HAP-1 (cell line): ENCODE measurements at regions not wholly inside any gene's neighbourhood (a gene's known extent, or its start where the extent isn't known, plus 50 kb on each side); places are given as distances from the start of the nearest gene placed in this dataset.
"Not testable (repeated sequence)": the region's sequence is repeated elsewhere in the genome, so short reads cannot be mapped to it uniquely, and the experiment has no call there.

Experiments used
- DNase-seq, 2 experiments: peaks; one replicate each; pipeline ENCODE4 v3.0.0-alpha.2; 2016 to 2020; ENCODE audit warnings: low spot score in 2 of 2
- H3K27me3 ChIP-seq: fragments of 250-450 bp; sonication (Bioruptor Pico); 2 replicates; pipeline ENCODE4 v1.5.1; 2020; ENCODE audit warnings: low read depth, mild to moderate bottlenecking, moderate library complexity
- H3K36me3 ChIP-seq: fragments of 250-450 bp; sonication (Bioruptor Pico); replicated peaks from 2 replicates; pipeline ENCODE4 v1.5.1; 2020; ENCODE audit warnings: mild to moderate bottlenecking
- H3K4me1 ChIP-seq: fragments of 250-450 bp; sonication (Bioruptor Pico); 2 replicates; pipeline ENCODE4 v1.5.1; 2020; ENCODE audit warnings: mild to moderate bottlenecking
- H3K4me3 ChIP-seq: fragments of 250-450 bp; sonication (Bioruptor Pico); 2 replicates; pipeline ENCODE4 v1.5.1; 2020; ENCODE audit warnings: mild to moderate bottlenecking, moderate library complexity
- H3K9me3 ChIP-seq: fragments of 250-450 bp; sonication (Bioruptor Pico); 2 replicates; pipeline ENCODE4 v1.5.1; 2020; ENCODE audit warnings: mild to moderate bottlenecking, moderate library complexity
- in situ Hi-C: fragments of 300-500 bp; cut with MboI; formaldehyde crosslinking; loops from 3 replicates; pipeline ENCODE4 v1.14.3; 2020; ENCODE audit warnings: low sequenced_read_pairs, inconsistent platforms, mixed read lengths

DNA sequence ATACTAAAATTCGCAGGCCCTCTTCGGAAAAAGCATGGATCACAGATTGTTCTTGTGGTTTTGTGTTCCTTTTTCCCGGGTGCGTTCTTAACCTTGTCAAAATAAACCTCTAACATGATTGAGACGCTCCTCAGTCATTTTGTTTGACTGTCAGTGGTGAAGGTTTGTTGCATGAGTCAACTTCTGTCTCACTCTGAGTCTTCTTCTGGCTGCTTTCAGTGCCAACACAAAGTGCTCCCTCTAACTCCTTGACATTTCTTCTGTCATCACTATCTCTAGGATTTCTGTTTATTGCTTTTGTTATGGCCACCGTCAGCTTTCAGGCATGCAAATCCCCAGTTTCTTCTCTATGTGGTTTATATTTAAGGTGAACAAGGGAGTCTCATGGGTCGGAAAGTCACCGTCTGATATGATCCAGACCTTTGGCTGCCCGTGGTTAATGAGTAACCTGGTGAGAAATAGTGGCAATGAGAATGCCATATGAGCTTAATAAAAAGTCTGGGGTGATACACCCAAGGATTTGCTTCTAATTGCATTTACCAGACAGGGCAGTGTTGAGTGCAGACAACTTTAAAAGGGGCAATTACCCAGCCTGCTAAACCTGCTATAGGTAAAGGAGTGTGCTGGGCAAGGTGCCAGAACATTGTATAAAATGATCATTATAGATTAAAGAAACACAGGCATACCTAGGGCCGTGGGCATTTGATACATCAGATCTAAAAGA, 248.9 kb upstream of the FAM240B start:
- H3K4me3 ChIP-seq, in situ Hi-C loops, H3K36me3 ChIP-seq, DNase-seq, H3K9me3 ChIP-seq, H3K27me3 ChIP-seq, H3K4me1 ChIP-seq: not testable (repeated sequence)

DNA sequence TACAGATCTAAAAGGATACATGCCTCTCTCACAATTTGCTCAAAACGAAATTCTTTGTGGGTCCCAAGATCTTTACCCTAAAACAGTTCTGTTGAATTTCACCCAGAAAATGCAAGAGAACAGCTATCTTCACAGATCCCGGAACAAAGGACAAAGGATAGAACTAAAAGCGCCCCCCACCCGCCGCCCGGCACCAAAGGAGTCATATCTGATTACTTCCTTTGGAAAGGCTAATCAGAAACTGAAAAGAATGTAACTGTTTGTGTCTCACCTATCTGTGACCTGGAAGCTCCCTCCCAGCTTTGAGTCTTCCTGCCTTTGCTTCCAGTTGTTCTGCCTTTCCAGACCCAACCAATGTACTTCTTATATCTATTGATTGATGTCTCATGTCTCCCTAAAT, 247.9 kb upstream of the FAM240B start:
- H3K27me3 ChIP-seq, H3K9me3 ChIP-seq, H3K4me1 ChIP-seq, H3K4me3 ChIP-seq, DNase-seq, in situ Hi-C loops, H3K36me3 ChIP-seq: not testable (repeated sequence)

DNA sequence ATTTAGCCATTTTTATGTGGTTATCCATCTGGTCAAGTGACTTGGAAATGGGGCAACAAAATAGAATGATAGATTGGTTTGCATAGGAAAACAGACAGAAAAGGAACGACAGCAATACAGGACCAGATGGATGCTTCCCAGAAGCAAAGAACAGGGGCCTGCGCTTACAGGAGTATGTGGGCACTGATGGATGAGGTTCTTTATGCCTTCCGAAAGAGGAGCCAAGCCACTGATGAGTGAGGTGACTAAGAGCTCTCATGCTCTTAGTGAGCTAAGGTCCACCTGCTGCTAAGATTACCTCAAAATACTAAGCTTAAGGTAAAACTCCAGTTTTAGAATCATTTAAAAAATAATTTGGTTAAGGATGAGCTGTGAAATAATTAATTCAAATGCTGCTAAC, 247.4 kb upstream of the FAM240B start:
- H3K36me3 ChIP-seq, DNase-seq, H3K4me1 ChIP-seq, H3K4me3 ChIP-seq, H3K9me3 ChIP-seq, H3K27me3 ChIP-seq, in situ Hi-C loops: not testable (repeated sequence)

DNA sequence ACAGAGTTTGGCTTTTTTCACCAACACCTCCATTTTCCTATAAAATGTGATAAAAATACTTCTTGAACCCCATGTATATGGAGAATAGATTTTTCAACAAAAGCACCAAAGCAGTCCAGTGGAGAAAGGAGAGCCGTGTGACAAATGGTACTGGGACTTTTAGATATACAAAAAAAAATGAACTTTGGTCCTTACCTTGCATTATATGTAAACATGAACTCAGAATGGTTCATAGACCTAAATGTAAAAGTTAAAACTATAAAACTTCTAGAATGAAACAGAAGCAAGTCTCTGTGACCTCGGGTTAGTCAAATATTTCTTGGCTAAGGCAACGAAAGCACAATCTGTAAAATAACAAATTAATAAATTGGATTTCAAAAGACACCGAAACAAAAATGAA, 239.9 kb upstream of the FAM240B start:
- H3K9me3 ChIP-seq, H3K36me3 ChIP-seq, H3K4me3 ChIP-seq, H3K4me1 ChIP-seq, DNase-seq, H3K27me3 ChIP-seq, in situ Hi-C loops: not testable (repeated sequence)

DNA sequence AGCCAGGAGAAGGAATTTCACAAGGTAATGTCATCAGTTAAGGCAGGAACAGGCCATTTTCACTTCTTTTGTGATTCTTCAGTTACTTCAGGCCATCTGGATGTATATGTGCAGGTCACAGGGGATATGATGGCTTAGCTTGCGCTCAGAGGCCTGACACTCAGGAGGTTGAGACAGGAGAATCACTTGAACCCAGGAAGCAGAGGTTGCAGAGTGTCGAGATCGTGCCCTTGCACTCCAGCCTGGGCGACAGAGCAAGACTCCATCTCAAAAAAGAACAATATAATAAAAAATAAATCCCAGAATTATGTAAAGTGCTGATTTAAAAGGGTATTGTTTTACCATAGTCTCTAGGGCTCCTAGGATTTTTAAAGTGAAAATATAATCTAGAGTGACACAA, 235.9 kb upstream of the FAM240B start:
- H3K4me3 ChIP-seq, H3K9me3 ChIP-seq, H3K36me3 ChIP-seq, DNase-seq, H3K27me3 ChIP-seq, in situ Hi-C loops, H3K4me1 ChIP-seq: not testable (repeated sequence)

DNA sequence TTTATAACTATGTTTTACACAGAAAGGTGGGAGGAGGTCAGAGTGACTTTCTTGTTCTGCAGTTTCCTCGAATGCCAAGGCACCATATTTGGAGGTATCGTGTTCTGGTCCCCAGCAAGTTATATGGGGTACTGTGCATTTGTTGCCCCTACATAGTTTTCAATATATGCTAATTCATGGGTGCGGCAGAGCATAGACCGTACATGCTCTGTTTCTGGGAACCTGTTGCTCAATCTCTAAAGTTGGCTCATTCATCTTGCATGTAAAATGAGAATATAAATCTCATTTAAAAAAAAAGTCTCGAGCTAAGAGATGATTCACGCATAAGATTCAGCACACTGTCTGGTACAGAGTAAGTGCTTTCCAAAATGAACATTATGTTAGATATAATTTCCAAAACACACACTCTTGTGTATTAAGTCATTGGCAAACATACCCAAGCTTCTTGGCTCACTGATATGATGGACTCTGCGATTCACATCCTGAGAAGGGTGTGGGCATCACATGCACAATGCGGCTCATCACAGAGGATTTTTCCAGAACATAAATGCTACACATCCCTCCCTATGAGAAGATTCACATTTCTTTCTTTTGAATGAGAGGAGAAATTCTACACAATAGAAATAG, 232.9 kb upstream of the FAM240B start:
- H3K36me3 ChIP-seq, H3K4me1 ChIP-seq, DNase-seq, H3K27me3 ChIP-seq, H3K9me3 ChIP-seq, in situ Hi-C loops, H3K4me3 ChIP-seq: not testable (repeated sequence)

DNA sequence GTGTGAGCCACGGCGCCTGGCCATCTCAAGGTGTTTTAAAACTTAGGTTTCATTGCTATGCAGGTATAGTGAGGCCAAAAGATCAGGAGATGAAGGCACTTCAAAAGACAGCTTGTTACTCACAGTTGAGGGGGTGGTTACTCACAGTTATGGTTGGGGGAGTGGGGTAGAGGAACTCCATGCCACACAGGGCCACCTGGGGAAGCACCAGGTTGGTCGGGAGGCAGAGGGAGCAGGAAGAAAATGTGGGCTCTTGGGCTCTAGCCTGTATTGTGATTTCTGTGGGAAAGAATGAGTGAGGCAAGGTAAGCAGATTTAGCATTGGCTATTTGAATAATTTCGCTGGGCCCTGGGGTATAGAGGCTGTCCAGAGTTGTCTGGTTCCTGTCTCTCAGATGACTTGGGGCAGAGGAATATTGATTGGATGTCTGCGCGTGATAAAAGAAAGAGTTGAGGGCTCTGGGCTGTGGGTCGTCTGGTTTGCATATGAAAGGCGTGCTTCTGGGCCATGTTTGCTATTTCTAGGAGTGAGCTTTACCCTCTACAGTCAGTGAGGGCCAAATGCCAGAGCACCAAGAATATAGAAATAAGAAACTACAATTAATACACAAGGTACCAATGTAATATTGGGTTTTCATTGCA, 226.1 kb upstream of the FAM240B start:
- H3K4me3 ChIP-seq, H3K27me3 ChIP-seq, in situ Hi-C loops, H3K4me1 ChIP-seq, DNase-seq, H3K36me3 ChIP-seq, H3K9me3 ChIP-seq: not testable (repeated sequence)

DNA sequence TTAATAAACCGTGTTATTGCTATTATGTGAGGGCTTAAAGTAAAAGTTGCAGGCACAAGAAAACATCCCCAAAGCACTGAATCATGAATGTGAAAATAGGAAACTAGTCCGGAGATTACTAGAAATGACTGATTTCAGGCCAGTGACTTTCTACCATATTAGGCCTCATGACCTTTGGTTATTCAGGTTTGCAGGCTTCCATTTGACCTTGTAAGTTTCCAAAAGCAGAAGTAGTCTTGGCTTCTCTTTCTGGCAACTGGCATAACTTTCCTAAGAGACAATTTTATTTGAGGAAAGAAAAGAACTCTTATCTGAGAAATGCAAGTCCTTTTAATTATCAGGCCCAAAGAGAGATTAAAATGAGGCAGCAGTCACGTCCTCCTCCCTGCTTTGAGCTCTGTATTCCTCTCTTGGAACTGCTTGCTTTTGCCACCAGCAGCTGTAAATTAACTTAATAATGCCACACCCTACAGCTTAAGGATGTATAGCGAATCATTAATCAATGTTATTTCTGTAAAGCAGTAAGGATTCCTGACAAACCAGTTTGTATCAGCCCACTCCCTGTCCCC, 225.0 kb upstream of the FAM240B start:
- H3K9me3 ChIP-seq, H3K36me3 ChIP-seq, H3K4me3 ChIP-seq, H3K4me1 ChIP-seq, H3K27me3 ChIP-seq, in situ Hi-C loops, DNase-seq: not testable (repeated sequence)

DNA sequence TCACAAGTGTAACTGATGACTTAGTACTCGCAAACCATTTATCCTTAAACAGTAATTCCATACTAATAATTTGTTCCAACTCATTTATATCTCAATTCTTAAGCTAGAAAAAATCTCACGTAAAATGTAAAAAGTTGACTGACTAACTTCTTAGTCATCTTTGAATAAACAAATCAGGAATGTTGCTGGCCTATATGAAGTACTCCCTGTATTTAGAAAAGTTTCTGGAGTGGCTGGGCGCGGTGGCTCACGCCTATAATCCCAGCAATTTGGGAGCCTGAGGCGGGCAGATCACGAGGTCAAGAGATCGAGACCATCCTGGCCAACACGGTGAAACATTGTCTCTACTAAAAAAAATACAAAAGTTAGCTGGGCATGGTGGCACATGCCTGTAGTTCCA, 220.6 kb upstream of the FAM240B start:
- H3K27me3 ChIP-seq, DNase-seq, in situ Hi-C loops, H3K4me1 ChIP-seq, H3K36me3 ChIP-seq, H3K9me3 ChIP-seq, H3K4me3 ChIP-seq: not testable (repeated sequence)

DNA sequence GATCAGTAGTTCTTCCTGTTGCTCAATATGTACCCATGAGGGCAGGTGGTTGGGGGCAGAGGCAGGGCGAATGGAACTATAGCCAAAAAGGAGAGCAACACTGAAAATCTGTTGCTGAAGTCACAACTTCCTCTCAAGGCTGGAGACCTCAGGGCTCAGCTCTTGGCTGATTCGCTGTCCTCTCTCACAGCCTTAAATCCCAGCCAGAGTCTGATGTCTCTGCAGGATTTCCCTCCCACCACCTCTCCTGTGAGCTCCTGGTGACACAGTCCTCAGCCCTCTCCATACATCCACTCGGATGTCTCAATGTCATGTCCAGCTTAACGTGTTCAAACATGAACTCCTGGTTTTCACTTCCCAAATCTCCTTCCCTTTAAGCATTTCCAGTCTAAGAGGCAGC, 218.7 kb upstream of the FAM240B start:
- H3K36me3 ChIP-seq, H3K4me3 ChIP-seq, DNase-seq, in situ Hi-C loops, H3K9me3 ChIP-seq, H3K4me1 ChIP-seq, H3K27me3 ChIP-seq: not testable (repeated sequence)

DNA sequence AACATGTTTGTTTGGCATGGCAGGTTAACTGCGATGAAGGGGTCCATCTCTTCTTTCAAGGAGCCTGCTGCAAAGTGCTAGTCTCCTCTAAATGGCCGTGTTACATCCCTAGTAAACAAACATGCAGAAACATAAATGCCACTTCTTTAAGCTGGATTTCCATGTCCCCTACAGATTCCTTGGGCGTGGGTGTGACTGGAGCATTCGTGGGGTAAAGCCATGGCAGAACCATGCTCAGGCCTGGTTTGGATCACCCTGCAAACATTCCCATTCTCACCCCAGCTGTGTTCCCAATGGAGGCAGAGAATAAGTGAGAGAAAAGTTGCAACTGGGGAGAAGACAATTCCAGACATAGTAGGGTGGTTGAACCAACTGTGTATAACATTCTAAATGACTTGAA, 208.0 kb upstream of the FAM240B start:
- H3K36me3 ChIP-seq, H3K9me3 ChIP-seq, DNase-seq, H3K27me3 ChIP-seq, in situ Hi-C loops, H3K4me3 ChIP-seq, H3K4me1 ChIP-seq: not testable (repeated sequence)

DNA sequence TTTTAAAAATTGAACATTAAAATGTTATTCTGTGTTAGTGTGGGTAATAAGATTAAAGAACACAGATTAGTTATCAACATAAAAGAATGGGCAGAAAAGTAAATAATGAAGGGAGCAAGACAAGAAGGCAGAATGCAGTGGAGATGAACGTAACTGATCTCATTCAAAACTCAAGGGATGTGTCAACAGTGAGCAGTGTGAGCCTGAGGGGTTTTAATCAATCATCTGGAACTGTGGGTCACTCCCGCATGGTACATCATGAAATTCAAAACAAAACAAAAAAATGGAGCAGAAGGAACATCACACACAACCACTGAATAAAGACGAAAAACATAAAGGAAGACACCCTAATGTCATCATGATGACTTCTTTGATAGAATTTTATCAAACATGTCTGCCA, 206.6 kb upstream of the FAM240B start:
- DNase-seq, H3K4me3 ChIP-seq: not testable (repeated sequence)

DNA sequence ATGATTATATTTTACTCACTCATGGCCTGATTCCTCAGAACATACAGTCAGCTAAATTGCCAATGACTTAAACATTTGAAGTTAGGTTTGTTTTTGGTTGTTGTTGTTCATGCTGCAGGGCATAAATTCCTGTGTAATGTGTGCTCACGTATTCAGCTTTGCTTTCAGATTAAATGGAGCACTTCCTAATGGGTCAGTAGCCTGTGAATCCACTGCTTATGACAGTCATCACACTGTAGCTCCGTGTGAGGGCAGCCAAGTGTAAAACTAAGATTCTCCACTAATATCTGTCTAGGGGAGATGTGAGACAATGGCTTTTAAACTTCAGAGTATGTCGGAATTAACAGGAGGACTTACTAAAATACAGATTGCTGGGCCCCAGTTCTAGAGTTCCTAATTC, 201.3 kb upstream of the FAM240B start:
- H3K27me3 ChIP-seq, H3K4me1 ChIP-seq, DNase-seq, H3K36me3 ChIP-seq, H3K9me3 ChIP-seq, H3K4me3 ChIP-seq, in situ Hi-C loops: not testable (repeated sequence)

More for the DNA sequence above, 206.6 kb upstream of the FAM240B start:
- H3K27me3 ChIP-seq, H3K9me3 ChIP-seq, H3K4me1 ChIP-seq, in situ Hi-C loops, H3K36me3 ChIP-seq: not testable (repeated sequence)

DNA sequence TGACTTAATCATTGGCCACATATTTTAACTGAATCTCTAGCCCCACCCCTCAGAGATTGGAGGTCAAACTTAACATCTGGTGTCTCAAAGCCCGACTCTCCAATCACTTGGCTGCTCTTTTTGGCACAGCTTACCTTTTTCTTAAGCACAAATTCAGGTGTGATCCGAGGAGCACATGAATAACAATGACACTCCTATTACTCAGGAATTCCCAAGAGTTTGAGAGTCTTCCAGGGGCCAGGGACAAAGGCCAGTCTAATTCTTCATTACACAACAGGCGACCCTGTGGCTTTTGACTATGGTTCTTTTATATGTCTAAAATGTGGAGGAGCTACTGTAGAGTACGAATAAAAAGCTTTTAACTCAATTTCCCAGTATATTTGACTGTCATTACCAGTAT, 190.7 kb upstream of the FAM240B start:
- DNase-seq, H3K4me3 ChIP-seq, H3K36me3 ChIP-seq, H3K9me3 ChIP-seq, H3K27me3 ChIP-seq, H3K4me1 ChIP-seq, in situ Hi-C loops: not testable (repeated sequence)
